ENCODE measurements at regions not wholly inside any gene's neighbourhood (a gene's known extent, or its start where the extent isn't known, plus 50 kb on each side); places are given as distances from the start of the nearest gene placed in this dataset.

- Histone ChIP-seq H3K27me3 (no peaks in the 10 kb centered on the region), H3K4me1 (no peaks in the 10 kb centered on the region), H3K9me3 (no peaks in the 10 kb centered on the region), H3K4me3 (ENCODE audit: low read depth, low read length) (no peak overlapping the region), H3K36me3 (no peaks in the 10 kb centered on the region)
- TF ChIP-seq CTCF (IDR thresholded peaks at IDR 0.05; ENCODE audit: low read depth, low read length): no peak
- DNase-seq: no peak
Observed at GRCh38 chr4:66062044-66062443, 391.8 kb upstream of the EPHA5 start.

- DNase-seq: no peak
- no peaks in the 10 kb centered on the region for H3K27me3 ChIP-seq
- no peaks in the 10 kb centered on the region for H3K9me3 ChIP-seq
- no peak for TF ChIP-seq CTCF (IDR thresholded peaks at IDR 0.05; ENCODE audit: low read depth, low read length)
- no peaks in the 10 kb centered on the region for H3K36me3 ChIP-seq
- H3K4me1 ChIP-seq: no peaks in the 10 kb centered on the region
- H3K4me3 ChIP-seq (ENCODE audit: low read depth, low read length): no peak overlapping the region
Observed at GRCh38 chr4:66059556-66059955, 389.3 kb upstream of the EPHA5 start.

- no peaks in the 10 kb centered on the region for H3K9me3 ChIP-seq
- no peak overlapping the region for H3K4me3 ChIP-seq (ENCODE audit: low read depth, low read length)
- H3K27me3 ChIP-seq: no peaks in the 10 kb centered on the region
- H3K36me3 ChIP-seq: no peaks in the 10 kb centered on the region
- no peak for TF ChIP-seq CTCF (IDR thresholded peaks at IDR 0.05; ENCODE audit: low read depth, low read length)
- H3K4me1 ChIP-seq: no peaks in the 10 kb centered on the region
- DNase-seq: no peak
Observed at GRCh38 chr4:66059136-66059535, 388.8 kb upstream of the EPHA5 start.

- TF ChIP-seq CTCF (IDR thresholded peaks at IDR 0.05; ENCODE audit: low read depth, low read length): no peak
- DNase-seq: no peak
- H3K27me3 ChIP-seq: no peaks in the 10 kb centered on the region
- no peaks in the 10 kb centered on the region for H3K9me3 ChIP-seq
- H3K36me3 ChIP-seq: no peaks in the 10 kb centered on the region
- no peaks in the 10 kb centered on the region for H3K4me1 ChIP-seq
- H3K4me3 ChIP-seq (ENCODE audit: low read depth, low read length): no peak overlapping the region
Observed at GRCh38 chr4:66055999-66056398, 385.7 kb upstream of the EPHA5 start.

GRCh38 chr4:66052426-66052825, 382.1 kb upstream of the EPHA5 start:
- no peak for TF ChIP-seq CTCF (IDR thresholded peaks at IDR 0.05; ENCODE audit: low read depth, low read length)
- H3K9me3 ChIP-seq: no peaks in the 10 kb centered on the region
- no peak for DNase-seq
- no peaks in the 10 kb centered on the region for H3K27me3 ChIP-seq
- H3K4me1 ChIP-seq: no peaks in the 10 kb centered on the region; the same call in 1 of the 2 replicates
- H3K36me3 ChIP-seq: no peaks in the 10 kb centered on the region
- no peak overlapping the region for H3K4me3 ChIP-seq (ENCODE audit: low read depth, low read length)

- DNase-seq: no peak
- H3K4me1 ChIP-seq: no peaks in the 10 kb centered on the region; the same call in 1 of the 2 replicates
- TF ChIP-seq CTCF (IDR thresholded peaks at IDR 0.05; ENCODE audit: low read depth, low read length): no peak
- no peaks in the 10 kb centered on the region for H3K9me3 ChIP-seq
- H3K36me3 ChIP-seq: no peaks in the 10 kb centered on the region
- no peaks in the 10 kb centered on the region for H3K27me3 ChIP-seq
- H3K4me3 ChIP-seq (ENCODE audit: low read depth, low read length): no peak overlapping the region
Observed at GRCh38 chr4:66048861-66049260, 378.6 kb upstream of the EPHA5 start.

Measured in BE2C (cell line).